SK-N-MC (cell line): ENCODE measurements at regions not wholly inside any gene's neighbourhood (a gene's known extent, or its start where the extent isn't known, plus 50 kb on each side); places are given as distances from the start of the nearest gene placed in this dataset.

Source experiments
- DNase-seq: peaks from one replicate; pipeline ENCODE4 v3.0.0-alpha.2; 2011; ENCODE audit warnings: low read depth, low spot score
- H3K27ac ChIP-seq: fragments of 200-600 bp; sonication (generic); 2 replicates; pipeline ENCODE4 v1.5.1; 2016; ENCODE audit warnings: mixed run types
- H3K36me3 ChIP-seq: fragments of 200-600 bp; sonication (generic); 2 replicates; pipeline ENCODE4 v1.6.1; 2017; ENCODE audit warnings: antibody characterized with exemption, low read length, mixed read lengths; ENCODE audit not compliant: insufficient read depth
- H3K4me3 ChIP-seq: fragments of 200-600 bp; sonication (generic); 2 replicates; pipeline ENCODE4 v1.5.1; 2016
- H3K9ac ChIP-seq: fragments of 200-600 bp; sonication (generic); 2 replicates; pipeline ENCODE4 v1.8.0; 2017; ENCODE audit warnings: mixed run types, mixed read lengths; ENCODE audit not compliant: insufficient read length
- H3K9me3 ChIP-seq: fragments of 200-600 bp; sonication (generic); 2 replicates; pipeline ENCODE4 v1.6.1; 2017; ENCODE audit warnings: low read depth, mild to moderate bottlenecking, antibody characterized with exemption, low read length, moderate library complexity, mixed read lengths
- EZH2 ChIP-seq: fragments of 200-600 bp; sonication (generic); IDR thresholded peaks from one replicate; pipeline ENCODE4 v1.6.1; 2017; ENCODE audit warnings: antibody characterized with exemption
- FOXP2 ChIP-seq: optimal IDR thresholded peaks from 2 replicates; pipeline ENCODE3; 2011; ENCODE audit warnings: mild to moderate bottlenecking, moderate library complexity; ENCODE audit not compliant: insufficient read depth; ENCODE audit errors: extremely low read length, control extremely low read depth
- POLR2AphosphoS5 ChIP-seq: IDR thresholded peaks from 2 replicates; pipeline ENCODE4 v1.6.1; 2012; ENCODE audit warnings: mild to moderate bottlenecking, low read depth, low read length, borderline replicate concordance

DNA sequence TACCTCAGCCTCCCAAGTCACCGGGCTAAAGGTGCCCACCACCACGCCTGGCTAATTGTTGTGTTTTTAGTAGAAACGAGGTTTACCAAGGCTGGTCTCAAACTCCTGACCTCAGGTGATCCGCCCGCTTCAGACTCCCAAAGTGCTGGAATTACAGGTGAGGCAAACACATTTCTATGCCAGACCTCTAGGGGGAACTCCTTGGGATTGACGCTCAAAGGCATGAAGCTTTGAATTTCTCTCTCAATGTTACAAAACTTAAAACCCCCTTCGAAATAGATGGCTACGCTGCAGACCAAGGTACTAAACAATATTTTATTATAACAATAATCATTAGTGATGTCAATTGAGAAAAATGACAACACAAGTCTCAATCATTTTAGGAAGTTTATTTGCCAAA, 330.0 kb downstream of the SETD4 start:
- DNase-seq: no peak
- Histone ChIP-seq H3K9me3 (no peaks in the 10 kb centered on the region), H3K27ac (no peak overlapping the region), H3K4me3 (no peak overlapping the region), H3K9ac (no peak overlapping the region), H3K36me3 (no peaks in the 10 kb centered on the region)
- TF ChIP-seq EZH2 (no peak), FOXP2 (no peak), POLR2AphosphoS5 (no peak)

- no peak for TF ChIP-seq FOXP2
- TF ChIP-seq EZH2: no peak
- no peak for TF ChIP-seq POLR2AphosphoS5
- no peak overlapping the region for H3K9ac ChIP-seq
- no peak overlapping the region for H3K27ac ChIP-seq
- DNase-seq: no peak
- H3K9me3 ChIP-seq: no peaks in the 10 kb centered on the region
- H3K36me3 ChIP-seq: no peaks in the 10 kb centered on the region
- H3K4me3 ChIP-seq: no peak overlapping the region
Measured at GRCh38 chr21:35727830-35728229, 332.5 kb downstream of the SETD4 start.

GRCh38 chr21:35724156-35724555, 336.2 kb downstream of the SETD4 start:
- Histone ChIP-seq H3K36me3 (no peaks in the 10 kb centered on the region), H3K9me3 (no peaks in the 10 kb centered on the region), H3K4me3 (no peak overlapping the region), H3K27ac (no peak overlapping the region), H3K9ac (no peak overlapping the region)
- no peak for TF ChIP-seq POLR2AphosphoS5
- TF ChIP-seq EZH2: no peak
- no peak for TF ChIP-seq FOXP2
- no peak for DNase-seq

DNA sequence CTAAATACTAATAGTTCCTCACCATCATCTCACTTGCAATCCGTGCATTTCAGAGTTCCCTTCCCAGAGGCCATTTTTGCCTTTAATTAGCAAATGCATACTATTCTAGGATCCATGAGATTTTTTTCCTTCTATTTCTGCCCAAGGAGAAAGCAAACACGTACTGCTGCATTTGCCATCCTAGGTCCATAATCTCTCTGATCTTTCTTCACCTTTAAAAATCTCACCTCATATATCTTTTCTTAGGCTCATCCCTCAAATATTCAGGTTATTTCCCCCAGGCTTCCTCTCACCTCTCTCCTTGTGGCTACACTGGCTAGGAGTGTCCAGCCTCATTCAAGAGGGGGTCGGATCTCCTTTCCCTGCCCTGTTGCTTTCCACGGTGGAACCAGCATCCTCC, 338.6 kb downstream of the SETD4 start:
- DNase-seq: no peak
- TF ChIP-seq EZH2 (no peak), POLR2AphosphoS5 (no peak), FOXP2 (no peak)
- Histone ChIP-seq H3K27ac (no peak overlapping the region), H3K9ac (no peak overlapping the region), H3K9me3 (no peaks in the 10 kb centered on the region), H3K36me3 (no peaks in the 10 kb centered on the region), H3K4me3 (no peak overlapping the region)

DNA sequence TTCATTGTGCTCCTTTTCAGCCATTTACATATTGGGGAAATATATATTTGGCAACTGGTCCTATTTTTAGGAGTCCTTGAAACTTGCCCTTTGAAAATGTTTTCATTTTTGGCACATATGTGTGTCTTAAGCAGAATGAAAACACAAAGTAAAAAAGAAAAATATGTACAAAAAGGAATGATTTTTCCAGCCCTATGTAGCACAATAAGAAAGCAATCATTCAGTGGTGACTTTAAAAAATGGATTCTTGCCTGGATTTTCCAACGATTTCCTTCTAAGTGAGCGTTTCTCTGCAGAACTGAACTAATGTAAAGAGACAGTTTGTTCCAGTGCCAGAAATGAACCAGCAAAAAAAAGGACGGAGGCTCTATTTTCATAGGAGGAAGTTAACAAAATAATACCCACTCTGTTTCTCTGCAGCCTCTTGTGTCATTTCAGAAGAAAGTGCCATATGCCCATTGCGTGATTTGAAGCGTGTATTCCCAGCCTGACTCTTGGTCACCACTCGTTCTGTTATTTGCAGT, 340.1 kb downstream of the SETD4 start:
- TF ChIP-seq FOXP2 (no peak), POLR2AphosphoS5 (no peak)
- Histone ChIP-seq H3K4me3 (no peak overlapping the region), H3K9ac (no peak overlapping the region), H3K36me3 (no peaks in the 10 kb centered on the region), H3K27ac (no peak overlapping the region), H3K9me3 (no peaks in the 10 kb centered on the region)
- DNase-seq: no peak

GRCh38 chr21:35719080-35719479, 341.2 kb downstream of the SETD4 start:
- no peak overlapping the region for H3K4me3 ChIP-seq
- TF ChIP-seq POLR2AphosphoS5 (no peak), EZH2 (no peak), FOXP2 (no peak)
- no peaks in the 10 kb centered on the region for H3K9me3 ChIP-seq
- H3K36me3 ChIP-seq: no peaks in the 10 kb centered on the region
- no peak for DNase-seq
- H3K27ac ChIP-seq: no peak overlapping the region
- H3K9ac ChIP-seq: no peak overlapping the region

GRCh38 chr21:35716876-35717565, 343.3 kb downstream of the SETD4 start:
- H3K9ac ChIP-seq: no peak overlapping the region
- H3K36me3 ChIP-seq: no peaks in the 10 kb centered on the region
- TF ChIP-seq FOXP2 (no peak), EZH2 (no peak), POLR2AphosphoS5 (no peak)
- no peaks in the 10 kb centered on the region for H3K9me3 ChIP-seq
- no peak for DNase-seq
- no peak overlapping the region for H3K27ac ChIP-seq
- no peak overlapping the region for H3K4me3 ChIP-seq

- H3K9ac ChIP-seq: no peak overlapping the region
Measured at GRCh38 chr21:35713914-35714313, 346.4 kb downstream of the SETD4 start.

More at GRCh38 chr21:35713914-35714313, 346.4 kb downstream of the SETD4 start:
- no peak for DNase-seq
- TF ChIP-seq EZH2 (no peak), FOXP2 (no peak), POLR2AphosphoS5 (no peak)
- no peak overlapping the region for H3K27ac ChIP-seq
- H3K36me3 ChIP-seq: no peaks in the 10 kb centered on the region
- no peaks in the 10 kb centered on the region for H3K9me3 ChIP-seq
- no peak overlapping the region for H3K4me3 ChIP-seq
